ENCODE measurements at regions not wholly inside any gene's neighbourhood (a gene's known extent, or its start where the extent isn't known, plus 50 kb on each side); places are given as distances from the start of the nearest gene placed in this dataset.

- TF ChIP-seq, protein P1, sequence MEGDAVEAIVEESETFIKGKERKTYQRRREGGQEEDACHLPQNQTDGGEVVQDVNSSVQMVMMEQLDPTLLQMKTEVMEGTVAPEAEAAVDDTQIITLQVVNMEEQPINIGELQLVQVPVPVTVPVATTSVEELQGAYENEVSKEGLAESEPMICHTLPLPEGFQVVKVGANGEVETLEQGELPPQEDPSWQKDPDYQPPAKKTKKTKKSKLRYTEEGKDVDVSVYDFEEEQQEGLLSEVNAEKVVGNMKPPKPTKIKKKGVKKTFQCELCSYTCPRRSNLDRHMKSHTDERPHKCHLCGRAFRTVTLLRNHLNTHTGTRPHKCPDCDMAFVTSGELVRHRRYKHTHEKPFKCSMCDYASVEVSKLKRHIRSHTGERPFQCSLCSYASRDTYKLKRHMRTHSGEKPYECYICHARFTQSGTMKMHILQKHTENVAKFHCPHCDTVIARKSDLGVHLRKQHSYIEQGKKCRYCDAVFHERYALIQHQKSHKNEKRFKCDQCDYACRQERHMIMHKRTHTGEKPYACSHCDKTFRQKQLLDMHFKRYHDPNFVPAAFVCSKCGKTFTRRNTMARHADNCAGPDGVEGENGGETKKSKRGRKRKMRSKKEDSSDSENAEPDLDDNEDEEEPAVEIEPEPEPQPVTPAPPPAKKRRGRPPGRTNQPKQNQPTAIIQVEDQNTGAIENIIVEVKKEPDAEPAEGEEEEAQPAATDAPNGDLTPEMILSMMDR (IDR thresholded peaks at IDR 0.05): no peak
- no peak for TF ChIP-seq POLR2A (IDR thresholded peaks at IDR 0.05)
Measured at GRCh38 chr19:28228854-28229253, 984.1 kb downstream of the UQCRFS1 start.
